Common myeloid progenitor, CD34-positive (primary cell): ENCODE measurements at regions not wholly inside any gene's neighbourhood (a gene's known extent, or its start where the extent isn't known, plus 50 kb on each side); places are given as distances from the start of the nearest gene placed in this dataset.

Experiments
- CTCF ChIA-PET: fragments of 350-600 bp; sonication (Branson Sonifier 250); formaldehyde crosslinking; loops from one replicate; lab custom pipeline; 2021; ENCODE audit warnings: antibody characterized with exemption; lab: Charles Lee
- POLR2A ChIA-PET: fragments of 350-600 bp; sonication (Branson Sonifier 250); formaldehyde crosslinking; loops from one replicate; lab custom pipeline; 2021; ENCODE audit warnings: antibody characterized with exemption; lab: Charles Lee
- DNase-seq, 3 donors: peaks; one replicate each; pipeline versions ENCODE4 v3.0.0 to v3.0.0-alpha.2; 2013
- H3K27ac ChIP-seq, 2 experiments: 1 replicate in 1 of 2; 2 replicates in 1 of 2; pipeline ENCODE4 v1.7.0; 2013; ENCODE audit warnings: inconsistent platforms in 2 of 2, low read length in 2 of 2, mild to moderate bottlenecking in 2 of 2, low read depth in 1 of 2, moderate library complexity in 1 of 2; ENCODE audit not compliant: severe bottlenecking in 2 of 2, insufficient read depth in 1 of 2, poor library complexity in 1 of 2
- H3K27me3 ChIP-seq, 5 experiments: replicated peaks in 2 of 5; 1 replicate in 3 of 5; 2 replicates in 2 of 5; pipeline versions ENCODE4 v1.6.1 to v1.7.0; 2013; ENCODE audit warnings: low read length in 4 of 5, mild to moderate bottlenecking in 2 of 5, moderate library complexity in 2 of 5, inconsistent platforms in 1 of 5; ENCODE audit not compliant: insufficient read depth in 5 of 5, control insufficient read depth in 4 of 5
- H3K36me3 ChIP-seq, 4 experiments: 1 replicate in 2 of 4; 2 replicates in 2 of 4; pipeline versions ENCODE4 v1.6.1 to v1.7.0; 2013; ENCODE audit warnings: low read length in 3 of 4, control low read depth in 1 of 4, mild to moderate bottlenecking in 1 of 4; ENCODE audit not compliant: control insufficient read depth in 4 of 4, insufficient read depth in 4 of 4
- H3K4me1 ChIP-seq, 4 experiments: 1 replicate in 3 of 4; 2 replicates in 1 of 4; pipeline versions ENCODE4 v1.6.1 to v1.7.1; 2013; ENCODE audit warnings: low read length in 3 of 4, mild to moderate bottlenecking in 3 of 4, control low read depth in 1 of 4, inconsistent platforms in 1 of 4, moderate library complexity in 1 of 4; ENCODE audit not compliant: control insufficient read depth in 4 of 4, insufficient read depth in 4 of 4; ENCODE audit errors: control extremely low read depth in 1 of 4
- H3K4me3 ChIP-seq, 7 experiments: 1 replicate in 4 of 7; 2 replicates in 3 of 7; pipeline versions ENCODE4 v1.5.1 to v1.7.0; 2013; ENCODE audit warnings: mild to moderate bottlenecking in 7 of 7, low read length in 6 of 7, moderate library complexity in 6 of 7, inconsistent platforms in 2 of 7, low read depth in 2 of 7, control low read depth in 1 of 7; ENCODE audit not compliant: insufficient read depth in 4 of 7, control insufficient read depth in 1 of 7; ENCODE audit errors: extremely low read depth in 1 of 7
- H3K9me3 ChIP-seq, 5 experiments: 1 replicate in 4 of 5; 2 replicates in 1 of 5; pipeline versions ENCODE4 v1.6.1 to v1.7.1; 2013; ENCODE audit warnings: low read length in 4 of 5, mild to moderate bottlenecking in 2 of 5, inconsistent platforms in 1 of 5, low read depth in 1 of 5, moderate library complexity in 1 of 5; ENCODE audit not compliant: control insufficient read depth in 4 of 5, insufficient read depth in 2 of 5; ENCODE audit errors: control extremely low read depth in 1 of 5
- WGBS: methylation state at CpG from one replicate; pipeline ENCODE4 v1.1.5; 2013; ENCODE audit not compliant: insufficient coverage; 5-methylcytosine and 5-hydroxymethylcytosine counted together

- ChIA-PET POLR2A (no interaction called here), CTCF (no interaction called here)
- no peaks in the 10 kb centered on the region for H3K27me3 ChIP-seq
- H3K4me1 ChIP-seq = peaks cover 2 to 6% (median 5%) of the 10 kb centered on the region in 4 experiments
- no peak overlapping the region for H3K27ac ChIP-seq
- no peak overlapping the region for H3K4me3 ChIP-seq
- no peak for DNase-seq
- H3K9me3 ChIP-seq = no peaks in the 10 kb centered on the region
- 92% methylated on average over 1 of the region's 1 CpG for WGBS
- no peaks in the 10 kb centered on the region for H3K36me3 ChIP-seq
Observed at GRCh38 chrX:38886112-38886511, 84.9 kb downstream of the MID1IP1 start.

- CTCF ChIA-PET = no interaction called here
- no CpG with 5 or more reads among the region's 2 CpGs for WGBS
- H3K27me3 ChIP-seq = no peaks in the 10 kb centered on the region
- POLR2A ChIA-PET = no interaction called here
- H3K9me3 ChIP-seq = no peaks in the 10 kb centered on the region
- H3K27ac ChIP-seq = no peak overlapping the region
- peaks cover 0 to 2% (median 0%) of the 10 kb centered on the region in 4 experiments for H3K4me1 ChIP-seq
- peak in 1 of 3 donors; percentile 17 for DNase-seq
- H3K4me3 ChIP-seq = no peak overlapping the region
- no peaks in the 10 kb centered on the region for H3K36me3 ChIP-seq
Observed at GRCh38 chrX:38887222-38887621, 86.0 kb downstream of the MID1IP1 start.

DNA sequence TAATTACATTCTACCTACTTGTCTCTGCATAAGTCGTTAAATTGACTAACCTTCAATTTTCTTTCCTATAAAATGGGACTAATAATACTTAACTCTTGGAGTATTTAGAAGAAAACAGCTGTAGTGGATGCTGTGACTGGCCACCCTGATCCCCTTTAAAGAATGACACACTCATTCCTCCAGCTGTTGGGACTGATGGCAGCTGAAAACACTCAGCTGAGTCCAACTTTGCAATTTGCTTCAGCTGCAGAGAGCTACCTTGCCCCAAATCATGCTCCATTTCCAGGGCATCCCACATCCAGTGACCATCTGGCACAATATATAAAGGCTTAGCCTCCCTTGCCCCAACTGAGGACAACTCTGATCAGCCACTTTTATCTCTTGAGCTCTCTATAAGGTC is 89.1 kb downstream of the MID1IP1 start:
- DNase-seq = no peak
- POLR2A ChIA-PET = no interaction called here
- CTCF ChIA-PET = no interaction called here
- H3K4me3 ChIP-seq = no peak overlapping the region
- no peaks in the 10 kb centered on the region for H3K27me3 ChIP-seq
- no peaks in the 10 kb centered on the region for H3K4me1 ChIP-seq
- no peak overlapping the region for H3K27ac ChIP-seq
- H3K9me3 ChIP-seq = no peaks in the 10 kb centered on the region
- WGBS = no CpG with 5 or more reads among the region's 1 CpG
- no peaks in the 10 kb centered on the region for H3K36me3 ChIP-seq

GRCh38 chrX:38890963-38891362 is 89.7 kb downstream of the MID1IP1 start:
- ChIA-PET CTCF (no interaction called here), POLR2A (no interaction called here)
- no peak overlapping the region for H3K4me3 ChIP-seq
- 86% methylated on average over 2 of the region's 6 CpGs for WGBS
- no peaks in the 10 kb centered on the region for H3K27me3 ChIP-seq
- no peaks in the 10 kb centered on the region for H3K4me1 ChIP-seq
- H3K36me3 ChIP-seq = no peaks in the 10 kb centered on the region
- no peak for DNase-seq
- H3K9me3 ChIP-seq = no peaks in the 10 kb centered on the region
- H3K27ac ChIP-seq = no peak overlapping the region

- no peak for DNase-seq
- POLR2A ChIA-PET = no interaction called here
- Histone ChIP-seq H3K27ac (no peak overlapping the region), H3K27me3 (no peaks in the 10 kb centered on the region), H3K4me3 (no peak overlapping the region), H3K9me3 (no peaks in the 10 kb centered on the region), H3K4me1 (no peaks in the 10 kb centered on the region), H3K36me3 (no peaks in the 10 kb centered on the region)
- CTCF ChIA-PET = no interaction called here
- 89% methylated on average over 4 of the region's 4 CpGs for WGBS
Observed at GRCh38 chrX:38891641-38892413, 90.6 kb downstream of the MID1IP1 start.

DNA sequence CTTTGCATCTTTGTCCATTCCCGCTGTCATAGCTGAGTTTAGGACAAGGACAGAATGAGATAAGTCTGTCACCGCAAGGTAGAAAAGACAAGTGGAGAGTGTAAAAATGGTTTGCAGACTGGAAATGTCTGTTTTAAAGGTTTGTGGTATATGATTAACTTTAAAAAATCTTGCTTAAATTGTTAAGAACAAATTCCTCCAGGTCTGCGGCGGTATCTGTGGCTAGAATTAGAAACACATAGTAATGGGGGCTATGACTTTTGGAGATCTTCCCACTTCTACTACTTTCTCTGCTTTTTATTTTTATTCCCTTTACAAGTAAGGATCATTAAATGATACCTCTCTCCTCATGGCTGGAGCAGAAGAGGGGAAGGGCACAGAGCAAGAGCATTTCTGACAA is 92.2 kb downstream of the MID1IP1 start:
- no peaks in the 10 kb centered on the region for H3K27me3 ChIP-seq
- no peak for DNase-seq
- H3K36me3 ChIP-seq = no peaks in the 10 kb centered on the region
- 83% methylated on average over 1 of the region's 4 CpGs for WGBS
- H3K4me3 ChIP-seq = no peak overlapping the region
- POLR2A ChIA-PET = no interaction called here
- H3K4me1 ChIP-seq = peaks cover 2 to 8% (median 8%) of the 10 kb centered on the region in 4 experiments
- no peaks in the 10 kb centered on the region for H3K9me3 ChIP-seq
- CTCF ChIA-PET = no interaction called here
- H3K27ac ChIP-seq = no peak overlapping the region

- Histone ChIP-seq H3K9me3 (no peaks in the 10 kb centered on the region), H3K4me3 (no peak overlapping the region), H3K27me3 (no peaks in the 10 kb centered on the region), H3K4me1 (peaks cover 4 to 11% (median 9%) of the 10 kb centered on the region in 4 experiments), H3K36me3 (no peaks in the 10 kb centered on the region), H3K27ac (no peak overlapping the region)
- no peak for DNase-seq
- WGBS = no CpG with 5 or more reads among the region's 1 CpG
- ChIA-PET POLR2A (no interaction called here), CTCF (no interaction called here)
Observed at GRCh38 chrX:38895775-38896174, 94.5 kb downstream of the MID1IP1 start.
